ENCODE measurements at regions not wholly inside any gene's neighbourhood (a gene's known extent, or its start where the extent isn't known, plus 50 kb on each side); places are given as distances from the start of the nearest gene placed in this dataset.

- Histone ChIP-seq H3K9me3 (replicated peaks; ENCODE audit: control insufficient read depth, insufficient read depth, low read length) (no peaks in the 10 kb centered on the region), H3K79me2 (ENCODE audit: control insufficient read depth, insufficient read depth, low read length) (no peaks in the 10 kb centered on the region), H3K27me3 (ENCODE audit: control insufficient read depth in 2 of 2, insufficient read depth in 2 of 2, low read length in 2 of 2) (no peaks in the 10 kb centered on the region), H3K4me1 (ENCODE audit: control insufficient read depth, extremely low read depth, insufficient read depth, low read length) (no peaks in the 10 kb centered on the region), H3K36me3 (ENCODE audit: control insufficient read depth in 2 of 2, extremely low read depth in 1 of 2, insufficient read depth in 2 of 2, low read length in 2 of 2) (no peaks in the 10 kb centered on the region), H2AFZ (ENCODE audit: low read depth, low read length) (no peak overlapping the region), H3K4me2 (ENCODE audit: insufficient read depth, low read length) (no peak overlapping the region), H4K20me1 (replicated peaks; ENCODE audit: control insufficient read depth, extremely low read depth, insufficient read depth, low read length) (no peaks in the 10 kb centered on the region), H3K4me3 (replicated peaks in 1 of 3; ENCODE audit: insufficient read depth in 1 of 3, low read depth in 1 of 3, low read length in 3 of 3) (no peak overlapping the region), H3K9ac (replicated peaks; ENCODE audit: extremely low read depth, insufficient read depth, low read length) (no peak overlapping the region), H3K27ac (ENCODE audit: insufficient read depth, low read depth, low read length) (no peak overlapping the region), H3K9me1 (replicated peaks; ENCODE audit: control insufficient read depth, extremely low read depth, insufficient read depth, low read length) (no peaks in the 10 kb centered on the region)
- no peak for DNase-seq (ENCODE audit: low read depth, low spot score)
- POLR2A ChIA-PET, result no interaction called here
- TF ChIP-seq POLR2AphosphoS5 (IDR thresholded peaks at IDR 0.05; ENCODE audit: insufficient read depth, low read depth, low read length) (no peak), MYC (IDR thresholded peaks at IDR 0.05; ENCODE audit: low read depth, low read length) (no peak), CTCF (IDR thresholded peaks at IDR 0.05; ENCODE audit: extremely low read depth in 1 of 2, insufficient read depth in 1 of 2, low read depth in 1 of 2, low read length in 2 of 2) (no peak), EZH2 (IDR thresholded peaks at IDR 0.05; ENCODE audit: borderline replicate concordance, low read depth, low read length, severe bottlenecking) (no peak), POLR2A (IDR thresholded peaks at IDR 0.05; ENCODE audit: low read depth, low read length) (no peak), GATA2 (IDR thresholded peaks at IDR 0.05; ENCODE audit: insufficient read depth, insufficient read length, low read depth, low read length) (no peak), JUN (IDR thresholded peaks at IDR 0.05; ENCODE audit: borderline replicate concordance, insufficient read depth, insufficient read length, low read depth) (no peak), MAX (IDR thresholded peaks at IDR 0.05; ENCODE audit: insufficient read depth, insufficient read length) (no peak), FOS (IDR thresholded peaks at IDR 0.05; ENCODE audit: borderline replicate concordance, insufficient read depth, low read length) (no peak)
- dilution Hi-C loops (cut with MboI; ENCODE audit: extremely low pct_ligation_motif_present, low sequenced_read_pairs) (no loop called here), intact Hi-C loops (cut with micrococcal nuclease) (no loop called here)
- BruUV-seq (replicated peaks), result no TSS peak
- CTCF ChIA-PET, result no interaction called here
- FAIRE-seq, result no peak
These were observed 311.7 kb downstream of the SMAD2 start for GRCh38 chr18:47618758-47619157.
